GM10266 (cell line): ENCODE measurements at regions not wholly inside any gene's neighbourhood (a gene's known extent, or its start where the extent isn't known, plus 50 kb on each side); places are given as distances from the start of the nearest gene placed in this dataset.

Source experiments
- DNase-seq: peaks from one replicate; pipeline ENCODE4 v3.0.0; 2012; ENCODE audit errors: extremely low spot score
- TF ChIP-seq, protein P1 (sequence below): IDR thresholded peaks from 2 replicates; pipeline ENCODE4 v1.5.1; 2012; ENCODE audit warnings: mild to moderate bottlenecking, low read depth; ENCODE audit not compliant: control insufficient read depth, insufficient read depth; ENCODE audit errors: missing control alignments

DNA sequence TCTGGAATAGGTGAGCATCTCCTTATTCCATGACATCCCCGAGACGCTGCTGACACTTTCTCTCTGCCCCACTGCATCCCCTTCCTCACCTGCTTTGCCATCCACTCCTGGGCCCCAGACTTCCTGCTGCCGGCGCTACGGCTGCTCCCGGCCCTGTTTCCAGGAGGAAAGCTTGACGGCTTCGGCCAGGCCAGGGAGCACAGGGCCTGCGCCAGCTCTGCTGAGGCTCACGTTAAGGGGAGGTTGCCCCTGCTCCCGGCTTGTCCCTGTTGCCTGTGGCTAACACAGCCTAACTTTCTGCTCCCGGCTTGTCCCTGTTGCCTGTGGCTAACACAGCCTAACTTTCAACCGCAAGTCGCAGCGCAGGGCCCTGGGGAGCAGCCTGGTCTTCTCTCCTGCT, 177.3 kb upstream of the RGMA start:
- DNase-seq = no peak
- TF ChIP-seq, protein P1, sequence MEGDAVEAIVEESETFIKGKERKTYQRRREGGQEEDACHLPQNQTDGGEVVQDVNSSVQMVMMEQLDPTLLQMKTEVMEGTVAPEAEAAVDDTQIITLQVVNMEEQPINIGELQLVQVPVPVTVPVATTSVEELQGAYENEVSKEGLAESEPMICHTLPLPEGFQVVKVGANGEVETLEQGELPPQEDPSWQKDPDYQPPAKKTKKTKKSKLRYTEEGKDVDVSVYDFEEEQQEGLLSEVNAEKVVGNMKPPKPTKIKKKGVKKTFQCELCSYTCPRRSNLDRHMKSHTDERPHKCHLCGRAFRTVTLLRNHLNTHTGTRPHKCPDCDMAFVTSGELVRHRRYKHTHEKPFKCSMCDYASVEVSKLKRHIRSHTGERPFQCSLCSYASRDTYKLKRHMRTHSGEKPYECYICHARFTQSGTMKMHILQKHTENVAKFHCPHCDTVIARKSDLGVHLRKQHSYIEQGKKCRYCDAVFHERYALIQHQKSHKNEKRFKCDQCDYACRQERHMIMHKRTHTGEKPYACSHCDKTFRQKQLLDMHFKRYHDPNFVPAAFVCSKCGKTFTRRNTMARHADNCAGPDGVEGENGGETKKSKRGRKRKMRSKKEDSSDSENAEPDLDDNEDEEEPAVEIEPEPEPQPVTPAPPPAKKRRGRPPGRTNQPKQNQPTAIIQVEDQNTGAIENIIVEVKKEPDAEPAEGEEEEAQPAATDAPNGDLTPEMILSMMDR = no peak

DNA sequence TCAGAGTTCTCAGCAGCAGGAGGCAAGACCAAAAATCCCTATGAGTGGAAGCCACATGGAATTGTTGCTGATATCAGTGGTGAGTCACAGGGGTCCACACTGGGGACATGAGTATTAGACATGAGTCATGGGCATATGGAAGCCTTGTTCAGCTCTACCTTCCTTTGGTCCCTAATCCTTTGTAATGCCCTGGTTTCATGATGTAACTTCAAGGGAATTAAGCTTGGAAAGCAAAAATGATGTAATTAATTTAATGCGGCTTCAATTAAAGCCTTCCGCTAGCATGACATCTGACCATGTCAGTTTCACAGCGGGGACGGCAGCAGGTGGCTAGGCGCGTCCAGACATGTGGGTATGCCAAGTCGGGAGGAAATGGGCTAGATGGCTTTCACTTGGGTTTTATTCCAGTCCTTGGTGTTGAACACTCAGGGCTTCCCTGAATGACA, 176.1 kb upstream of the RGMA start:
- DNase-seq = no peak
- TF ChIP-seq, protein P1 = no peak

DNA sequence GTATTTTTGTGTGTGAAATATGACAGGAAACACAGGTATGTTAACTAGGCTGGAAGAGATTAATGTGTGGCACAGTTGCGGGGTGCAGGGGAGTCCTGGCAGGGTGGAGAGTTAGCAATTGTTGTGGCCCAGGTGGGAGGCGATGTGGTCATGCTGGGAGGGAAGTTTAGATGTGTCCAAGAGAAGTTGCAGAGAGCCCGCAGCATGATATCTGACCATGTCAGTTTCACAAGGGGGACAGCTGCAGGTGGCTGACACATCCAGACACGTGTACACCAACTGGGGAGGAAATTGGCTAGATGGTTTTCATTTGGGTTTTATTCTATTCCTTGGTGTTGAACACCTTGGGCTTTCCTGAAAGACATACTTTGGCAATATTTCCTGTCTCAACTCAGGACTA, 172.8 kb upstream of the RGMA start:
- no peak for DNase-seq
- TF ChIP-seq, protein P1 = no peak

DNA sequence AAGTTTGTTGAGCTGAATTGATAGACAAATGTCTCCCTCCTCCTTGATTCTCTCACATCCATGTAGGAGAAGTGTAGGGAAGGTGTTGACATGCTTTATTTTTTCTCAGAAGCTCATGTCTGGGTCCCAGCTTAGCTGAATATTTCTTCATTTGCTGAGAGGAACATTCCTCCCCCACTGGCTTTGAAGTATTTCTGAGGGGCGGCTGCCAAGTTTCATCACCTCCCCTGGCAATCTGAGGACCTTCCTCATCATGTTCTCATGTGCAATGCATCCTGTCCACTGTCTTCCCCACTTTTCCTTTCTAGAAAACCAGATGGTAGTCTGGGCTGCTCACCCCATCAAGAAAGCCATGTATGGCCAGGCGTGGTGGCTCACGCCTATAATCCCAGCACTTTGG, 168.9 kb upstream of the RGMA start:
- DNase-seq = no peak
- TF ChIP-seq, protein P1 = no peak

DNA sequence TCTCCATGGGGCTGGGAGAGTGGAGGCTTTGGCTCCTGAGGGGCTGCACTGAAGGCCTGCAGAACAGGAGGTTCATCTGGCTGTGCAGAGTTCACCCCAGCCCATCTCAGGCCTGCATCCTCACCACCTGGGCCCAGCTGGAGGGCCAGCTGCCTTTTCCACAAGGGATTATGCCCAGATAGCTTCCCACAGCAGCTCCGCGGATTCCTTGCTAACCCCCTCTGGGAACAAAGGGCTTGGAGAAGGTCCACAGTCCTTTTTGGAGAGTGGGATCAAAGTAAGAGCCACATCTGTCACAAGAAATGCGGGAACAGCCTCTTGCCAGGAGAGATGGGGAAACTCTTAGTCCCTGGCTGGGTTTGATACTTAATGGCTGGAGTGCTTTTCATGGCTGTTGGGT, 164.7 kb upstream of the RGMA start:
- TF ChIP-seq, protein P1 = no peak
- DNase-seq = no peak

DNA sequence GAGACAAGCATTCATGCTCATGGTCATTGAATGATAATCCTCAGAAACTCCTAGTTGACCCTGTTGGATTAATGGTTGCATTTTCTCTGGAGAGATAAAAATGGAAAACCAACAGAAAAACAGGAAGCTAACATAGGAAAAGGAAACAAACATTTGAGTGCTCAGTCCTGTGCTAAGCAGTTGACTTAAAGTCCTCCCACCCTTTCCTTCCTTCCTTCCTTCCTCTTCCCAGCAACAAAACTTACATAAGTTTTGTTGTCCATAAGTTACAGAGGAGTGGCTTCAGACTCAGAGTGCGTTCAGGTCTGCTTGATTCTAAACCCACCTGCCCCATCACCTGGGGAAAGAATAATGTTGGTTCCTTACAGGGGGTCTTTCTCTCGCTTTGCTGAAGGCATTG, 163.8 kb upstream of the RGMA start:
- DNase-seq = no peak
- TF ChIP-seq, protein P1 = no peak

DNA sequence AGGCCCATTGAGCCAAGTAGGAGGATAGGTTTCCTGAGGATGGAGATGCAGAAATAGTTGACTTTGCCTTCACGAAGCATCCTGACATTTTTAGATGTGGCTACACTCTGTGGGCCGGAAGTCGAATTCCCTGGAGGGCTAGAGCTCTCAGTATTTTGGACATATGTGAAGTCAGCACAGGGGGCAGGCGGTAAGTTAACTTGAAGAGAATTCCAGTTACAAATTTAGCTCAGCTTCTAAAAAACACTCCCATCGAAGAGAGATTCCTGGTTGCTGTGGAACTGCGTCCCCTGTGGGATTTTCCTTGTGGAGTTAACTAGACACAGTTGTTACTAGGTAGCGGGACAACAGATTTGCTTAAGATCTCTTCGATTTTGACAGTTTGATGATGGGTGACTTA, 161.9 kb upstream of the RGMA start:
- DNase-seq = no peak

More for the DNA sequence above, 161.9 kb upstream of the RGMA start:
- TF ChIP-seq, protein P1 = no peak
